ENCODE measurements at regions not wholly inside any gene's neighbourhood (a gene's known extent, or its start where the extent isn't known, plus 50 kb on each side); places are given as distances from the start of the nearest gene placed in this dataset.

DNA sequence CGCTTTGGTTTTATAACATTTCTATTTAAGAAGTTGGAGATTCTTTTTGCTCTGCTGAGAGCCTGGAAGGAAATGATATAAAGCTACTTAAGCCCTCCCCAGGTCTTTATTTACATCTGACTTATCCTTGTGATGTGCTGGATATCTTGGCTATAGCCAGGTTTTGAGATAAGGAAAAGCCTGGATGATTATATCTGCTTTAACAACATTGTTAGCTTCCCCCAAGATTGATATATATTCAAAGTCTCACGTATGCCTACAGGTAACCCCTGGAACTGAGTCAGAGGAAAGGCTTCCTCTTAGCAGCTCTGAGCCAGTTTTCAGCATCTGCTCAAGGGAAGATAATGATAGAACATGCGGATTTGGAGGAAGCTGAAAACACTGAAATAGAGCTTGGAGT is 61.5 kb upstream of the CRBN start:
- TF ChIP-seq EZH2 (IDR thresholded peaks at IDR 0.05) (no peak), POLR2AphosphoS5 (IDR thresholded peaks at IDR 0.05; ENCODE audit: borderline replicate concordance, low read depth, low read length) (no peak), FOXP2 (optimal IDR thresholded peaks at IDR 0.05; ENCODE audit: control extremely low read depth, extremely low read length, insufficient read depth) (no peak)

Data from SK-N-MC (cell line).